GM12878 (cell line): ENCODE measurements at regions not wholly inside any gene's neighbourhood (a gene's known extent, or its start where the extent isn't known, plus 50 kb on each side); places are given as distances from the start of the nearest gene placed in this dataset.

ENCODE experiments used
- ATAC-seq: fragments of 200-7000 bp; cut with Tn5 transposase; 3 replicates; pipeline ENCODE4 v1.9.1; 2020; ENCODE audit warnings: mild to moderate bottlenecking, moderate library complexity
- BruUV-seq: library from RNA; stranded (reverse); fragments of 400-500 nt; replicated peaks from 2 replicates; lab custom pipeline; 2021; lab: Mats Ljungman, UMichigan
- CTCF ChIA-PET: fragments of 300-600 bp; sonication (Branson Sonifier 250); formaldehyde crosslinking; extraction: SDS; loops from one replicate; lab custom pipeline; 2021; ENCODE audit warnings: inconsistent platforms; lab: Yijun Ruan, JAX
- POLR2A ChIA-PET: fragments of 350-600 bp; formaldehyde crosslinking; extraction: SDS; loops from one replicate; lab custom pipeline; 2021; ENCODE audit warnings: inconsistent platforms; lab: Charles Lee
- RAD21 ChIA-PET: fragments of 300-600 bp; sonication (Branson Sonifier 250); formaldehyde crosslinking; loops from one replicate; lab custom pipeline; 2023; ENCODE audit warnings: antibody characterized with exemption; ENCODE audit not compliant: unreplicated experiment; lab: Charles Lee
- SMC1A ChIA-PET: fragments of 300-600 bp; sonication (Branson Sonifier 250); formaldehyde crosslinking; loops from one replicate; lab custom pipeline; 2023; ENCODE audit not compliant: unreplicated experiment, uncharacterized antibody; lab: Charles Lee
- DNase-seq: peaks from one replicate; pipeline ENCODE4 v3.0.0-alpha.2; 2011; ENCODE audit warnings: low read depth, low spot score
- FAIRE-seq: peaks from 3 replicates; lab custom pipeline; 2011; peaks lifted over from hg19 to GRCh38; lab: Jason Lieb, UNC
- H2AFZ ChIP-seq: 2 replicates; pipeline ENCODE4 v1.6.0; 2011; ENCODE audit warnings: low read depth, low read length, control low read depth; ENCODE audit not compliant: control insufficient read depth
- H3K27ac ChIP-seq: 2 replicates; pipeline ENCODE4 v1.5.1; 2011; ENCODE audit warnings: control low read depth; ENCODE audit not compliant: control insufficient read depth, insufficient read depth
- H3K27me3 ChIP-seq, 2 experiments: replicated peaks in 1 of 2; 2 replicates each; pipeline versions ENCODE4 v1.6.0 to v1.6.1; 2011; ENCODE audit warnings: low read length in 1 of 2; ENCODE audit not compliant: control insufficient read depth in 2 of 2, insufficient read depth in 2 of 2
- H3K36me3 ChIP-seq, 2 experiments: 2 replicates each; pipeline ENCODE4 v1.5.1; 2011; ENCODE audit warnings: low read length in 1 of 2; ENCODE audit not compliant: control insufficient read depth in 2 of 2, insufficient read depth in 2 of 2
- H3K4me1 ChIP-seq: 2 replicates; pipeline ENCODE4 v1.6.1; 2011; ENCODE audit warnings: mild to moderate bottlenecking, low read length, moderate library complexity, mixed read lengths; ENCODE audit not compliant: control insufficient read depth, insufficient read depth
- H3K4me2 ChIP-seq: 2 replicates; pipeline ENCODE4 v1.6.0; 2011; ENCODE audit warnings: control low read depth; ENCODE audit not compliant: control insufficient read depth, insufficient read depth
- H3K4me3 ChIP-seq: fragments of 200-600 bp; sonication (generic); 2 replicates; pipeline ENCODE4 v1.5.1; 2016
- H3K79me2 ChIP-seq: 2 replicates; pipeline ENCODE4 v1.6.0; 2011; ENCODE audit warnings: low read length; ENCODE audit not compliant: control insufficient read depth, insufficient read depth
- H3K9ac ChIP-seq: 2 replicates; pipeline ENCODE4 v1.8.0; 2011; ENCODE audit warnings: low read length, control low read depth, mixed read lengths; ENCODE audit not compliant: control insufficient read depth, insufficient read depth
- H3K9me3 ChIP-seq: replicated peaks from 3 replicates; pipeline ENCODE4 v1.5.1; 2011; ENCODE audit warnings: mild to moderate bottlenecking, low read length; ENCODE audit not compliant: control insufficient read depth, insufficient read depth
- H4K20me1 ChIP-seq: 2 replicates; pipeline ENCODE4 v1.6.0; 2011; ENCODE audit not compliant: control insufficient read depth, insufficient read depth
- CREM ChIP-seq: IDR thresholded peaks from 2 replicates; pipeline ENCODE4 v1.6.1; 2014; ENCODE audit warnings: antibody characterized with exemption, low read depth
- E4F1 ChIP-seq: fragments of 450-650 bp; IDR thresholded peaks from 2 replicates; pipeline ENCODE4 v1.6.1; 2018; ENCODE audit warnings: borderline replicate concordance, mild to moderate bottlenecking; ENCODE audit not compliant: partially characterized antibody
- ESRRA ChIP-seq: IDR thresholded peaks from 2 replicates; pipeline ENCODE4 v1.6.1; 2012; ENCODE audit warnings: mild to moderate bottlenecking, low read length, improper control_type of control experiment
- FOXK2 ChIP-seq: fragments of 450-650 bp; IDR thresholded peaks from 2 replicates; pipeline ENCODE4 v1.6.1; 2017; ENCODE audit warnings: mild to moderate bottlenecking, moderate library complexity
- HDGF ChIP-seq: fragments of 450-650 bp; IDR thresholded peaks from 2 replicates; pipeline ENCODE4 v1.6.1; 2016; ENCODE audit warnings: antibody characterized with exemption
- KDM1A ChIP-seq: fragments of 200-600 bp; sonication (generic); IDR thresholded peaks from 2 replicates; pipeline ENCODE4 v1.6.1; 2016; ENCODE audit warnings: borderline replicate concordance
- MTA3 ChIP-seq: IDR thresholded peaks from 2 replicates; pipeline ENCODE4 v1.6.1; 2012; ENCODE audit warnings: low read length, inconsistent platforms, borderline replicate concordance
- NR2C2 ChIP-seq: IDR thresholded peaks from 2 replicates; pipeline ENCODE4 v1.6.1; 2011; ENCODE audit warnings: borderline replicate concordance, low read depth; ENCODE audit not compliant: control insufficient read depth, insufficient read length
- PKNOX1 ChIP-seq: fragments of 450-650 bp; IDR thresholded peaks from 2 replicates; pipeline ENCODE4 v1.6.1; 2016; ENCODE audit warnings: mild to moderate bottlenecking
- POU2F2 ChIP-seq: IDR thresholded peaks from 3 replicates; pipeline ENCODE4 v1.6.1; 2011; ENCODE audit warnings: low read depth, mild to moderate bottlenecking, low read length, borderline replicate concordance
- RB1 ChIP-seq: fragments of 450-650 bp; formaldehyde crosslinking; IDR thresholded peaks from 2 replicates; pipeline ENCODE4 v1.6.1; 2017; ENCODE audit warnings: mild to moderate bottlenecking, borderline replicate concordance
- ZNF384 ChIP-seq: IDR thresholded peaks from 2 replicates; pipeline ENCODE4 v1.6.1; 2012; ENCODE audit warnings: low read depth, mild to moderate bottlenecking, low read length, improper control_type of control experiment, borderline replicate concordance
- WGBS: methylation state at CpG from one replicate; pipeline ENCODE4 v1.1.6; 2016; ENCODE audit warnings: low lambda C conversion rate; ENCODE audit not compliant: insufficient replicate concordance, insufficient coverage; ENCODE audit errors: missing lambda C conversion rate; 5-methylcytosine and 5-hydroxymethylcytosine counted together
- in situ Hi-C: fragments of 300-500 bp; cut with MboI; formaldehyde crosslinking; loops from 9 replicates; pipeline ENCODE4 v1.14.3; 2018; ENCODE audit warnings: mixed read lengths
- intact Hi-C: fragments of 100-400 bp; cut with micrococcal nuclease; formaldehyde crosslinking; loops from one replicate; pipeline ENCODE4 v1.14.2; 2022; ENCODE audit not compliant: unreplicated experiment
- TF ChIP-seq, protein P1 (sequence below): fragments of 450-650 bp; IDR thresholded peaks from 2 replicates; pipeline ENCODE4 v1.6.1; 2016; ENCODE audit warnings: mild to moderate bottlenecking

DNA sequence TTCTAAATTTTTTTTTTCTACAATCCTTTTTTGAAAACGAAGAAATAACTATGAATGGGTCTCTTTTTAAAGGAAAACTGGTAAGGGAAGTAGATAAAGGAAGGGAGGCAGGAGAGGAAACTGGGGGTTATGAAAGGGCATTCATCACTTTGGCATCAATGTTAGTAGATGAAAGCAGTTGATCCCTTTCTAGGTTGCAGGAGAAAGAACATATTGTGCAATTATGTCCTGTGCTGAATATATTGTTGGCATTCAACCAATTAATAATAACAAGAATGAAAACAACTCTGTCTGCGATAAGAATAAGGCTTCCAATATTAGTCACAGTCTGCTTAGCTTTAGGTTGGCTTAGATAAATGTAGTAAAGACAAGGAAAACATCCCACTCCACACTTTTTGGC, 796.8 kb upstream of the KLHL1 start:
- ChIA-PET RAD21 (no interaction called here), POLR2A (no interaction called here), CTCF (no interaction called here), SMC1A (no interaction called here)
- in situ Hi-C loops (no loop called here), intact Hi-C loops (no loop called here)
- Histone ChIP-seq H3K9ac (no peak overlapping the region), H3K4me1 (no peaks in the 10 kb centered on the region), H3K27me3 (no peaks in the 10 kb centered on the region), H3K36me3 (no peaks in the 10 kb centered on the region), H3K9me3 (no peaks in the 10 kb centered on the region), H3K27ac (no peak overlapping the region), H3K4me3 (no peak overlapping the region), H3K4me2 (no peak overlapping the region), H2AFZ (no peak overlapping the region), H3K79me2 (no peaks in the 10 kb centered on the region), H4K20me1 (no peaks in the 10 kb centered on the region)
- DNase-seq (no peak), FAIRE-seq (no peak), ATAC-seq (no peak)
- 0% methylated on average over 2 of the region's 2 CpGs for WGBS
- TF ChIP-seq HDGF, result no peak
- TF ChIP-seq FOXK2, result no peak
- TF ChIP-seq PKNOX1, result no peak
- no peak for TF ChIP-seq KDM1A
- TF ChIP-seq CREM, result no peak
- TF ChIP-seq POU2F2, result no peak
- no peak for TF ChIP-seq RB1
- no peak for TF ChIP-seq E4F1
- TF ChIP-seq ZNF384, result no peak
- no peak for TF ChIP-seq NR2C2
- TF ChIP-seq MTA3, result no peak
- TF ChIP-seq, protein P1, sequence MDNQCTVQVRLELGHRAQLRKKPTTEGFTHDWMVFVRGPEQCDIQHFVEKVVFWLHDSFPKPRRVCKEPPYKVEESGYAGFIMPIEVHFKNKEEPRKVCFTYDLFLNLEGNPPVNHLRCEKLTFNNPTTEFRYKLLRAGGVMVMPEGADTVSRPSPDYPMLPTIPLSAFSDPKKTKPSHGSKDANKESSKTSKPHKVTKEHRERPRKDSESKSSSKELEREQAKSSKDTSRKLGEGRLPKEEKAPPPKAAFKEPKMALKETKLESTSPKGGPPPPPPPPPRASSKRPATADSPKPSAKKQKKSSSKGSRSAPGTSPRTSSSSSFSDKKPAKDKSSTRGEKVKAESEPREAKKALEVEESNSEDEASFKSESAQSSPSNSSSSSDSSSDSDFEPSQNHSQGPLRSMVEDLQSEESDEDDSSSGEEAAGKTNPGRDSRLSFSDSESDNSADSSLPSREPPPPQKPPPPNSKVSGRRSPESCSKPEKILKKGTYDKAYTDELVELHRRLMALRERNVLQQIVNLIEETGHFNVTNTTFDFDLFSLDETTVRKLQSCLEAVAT, result no peak
- TF ChIP-seq ESRRA, result no peak
- BruUV-seq, result no TSS peak
